ENCODE measurements at regions not wholly inside any gene's neighbourhood (a gene's known extent, or its start where the extent isn't known, plus 50 kb on each side); places are given as distances from the start of the nearest gene placed in this dataset.

GRCh38 chr14:59127437-59127732 is 61.1 kb upstream of the DAAM1 start:
- Histone ChIP-seq H4K20me1 (ENCODE audit: insufficient read depth) (no peaks in the 10 kb centered on the region), H3K4me3 (ENCODE audit: low read depth in 2 of 2, low read length in 1 of 2) (no peak overlapping the region; a peak in 1 of 4 replicates), H3K9me2 (no peaks in the 10 kb centered on the region), H3F3A (replicated peaks; ENCODE audit: insufficient read depth) (no peaks in the 10 kb centered on the region), H3K9ac (no peak overlapping the region), H3K27me3 (ENCODE audit: insufficient read depth) (no peaks in the 10 kb centered on the region), H3K36me3 (replicated peaks in 1 of 2; ENCODE audit: control insufficient read depth in 1 of 2, insufficient read depth in 2 of 2, low read length in 1 of 2) (no peaks in the 10 kb centered on the region), H3K4me1 (ENCODE audit: control insufficient read depth in 1 of 2, insufficient read depth in 2 of 2, low read depth in 1 of 2, low read length in 1 of 2) (peaks cover 0 to 2% of the 10 kb centered on the region in 2 experiments; a peak in 1 of 4 replicates), H3K9me3 (no peaks in the 10 kb centered on the region), H3K79me2 (ENCODE audit: insufficient read depth) (no peaks in the 10 kb centered on the region), H3K4me2 (no peak overlapping the region), H2AFZ (ENCODE audit: low read depth) (no peak overlapping the region; the same call in 1 of the 2 replicates), H3K27ac (ENCODE audit: low read depth in 2 of 2, low read length in 1 of 2) (no peak overlapping the region)
- CTCF ChIA-PET: interaction anchor here (0.6 to 7.8 kb wide), 17 partner anchors 14 to 626 kb away, joined by 3 to 94 read pairs (median 4); no protein-coding TSS in a partner anchor
- 63% methylated on average over 1 of the region's 1 CpG for WGBS (ENCODE audit: low lambda C conversion rate)
- POLR2A ChIA-PET: no interaction called here
- TF ChIP-seq RAD21 (IDR thresholded peaks at IDR 0.05; ENCODE audit: low read length) (no peak), JUND (IDR thresholded peaks at IDR 0.05) (no peak), CTCF (IDR thresholded peaks at IDR 0.05) (no peak), RFX5 (IDR thresholded peaks at IDR 0.05; ENCODE audit: low read length) (no peak)
- DNase-seq: no peak

- 90% methylated on average over 7 of the region's 7 CpGs for WGBS (ENCODE audit: low lambda C conversion rate)
- no peaks in the 10 kb centered on the region for H4K20me1 ChIP-seq (ENCODE audit: insufficient read depth)
- peaks cover 0 to 2% of the 10 kb centered on the region in 2 experiments; a peak in 1 of 4 replicates for H3K4me1 ChIP-seq (ENCODE audit: control insufficient read depth in 1 of 2, insufficient read depth in 2 of 2, low read depth in 1 of 2, low read length in 1 of 2)
- H3F3A ChIP-seq (replicated peaks; ENCODE audit: insufficient read depth): no peaks in the 10 kb centered on the region
- no peak for DNase-seq
- H3K9me3 ChIP-seq: no peaks in the 10 kb centered on the region
- TF ChIP-seq TAF1 (IDR thresholded peaks at IDR 0.05; ENCODE audit: borderline replicate concordance, low read depth, low read length): no peak
- H3K9me2 ChIP-seq: no peaks in the 10 kb centered on the region
- H2AFZ ChIP-seq (ENCODE audit: low read depth): no peak overlapping the region
- H3K4me2 ChIP-seq: no peak overlapping the region
- H3K27ac ChIP-seq (ENCODE audit: low read depth in 2 of 2, low read length in 1 of 2): no peak overlapping the region
- CTCF ChIA-PET: interaction anchor here (1.1 to 4.2 kb wide), 7 partner anchors 12 to 446 kb away, joined by 3 to 39 read pairs (median 4); partner anchors contain the start of gene CCDC175
- no peaks in the 10 kb centered on the region for H3K27me3 ChIP-seq (ENCODE audit: insufficient read depth)
- H3K79me2 ChIP-seq (ENCODE audit: insufficient read depth): no peaks in the 10 kb centered on the region
- no peak overlapping the region for H3K4me3 ChIP-seq (ENCODE audit: low read depth in 2 of 2, low read length in 1 of 2)
- no peaks in the 10 kb centered on the region for H3K36me3 ChIP-seq (replicated peaks in 1 of 2; ENCODE audit: control insufficient read depth in 1 of 2, insufficient read depth in 2 of 2, low read length in 1 of 2)
- no peak overlapping the region for H3K9ac ChIP-seq
- POLR2A ChIA-PET: no interaction called here
Observed at GRCh38 chr14:59130462-59130861, 58.0 kb upstream of the DAAM1 start.

- WGBS (ENCODE audit: low lambda C conversion rate): 88% methylated on average over 5 of the region's 5 CpGs
- Histone ChIP-seq H3K9me2 (no peaks in the 10 kb centered on the region), H3K27me3 (ENCODE audit: insufficient read depth) (no peaks in the 10 kb centered on the region), H3K4me2 (no peak overlapping the region), H3F3A (replicated peaks; ENCODE audit: insufficient read depth) (no peaks in the 10 kb centered on the region), H3K79me2 (ENCODE audit: insufficient read depth) (no peaks in the 10 kb centered on the region), H3K9ac (no peak overlapping the region), H4K20me1 (ENCODE audit: insufficient read depth) (no peaks in the 10 kb centered on the region), H3K9me3 (no peaks in the 10 kb centered on the region), H3K27ac (ENCODE audit: low read depth in 2 of 2, low read length in 1 of 2) (no peak overlapping the region), H3K4me3 (ENCODE audit: low read depth in 2 of 2, low read length in 1 of 2) (no peak overlapping the region), H3K4me1 (ENCODE audit: control insufficient read depth in 1 of 2, insufficient read depth in 2 of 2, low read depth in 1 of 2, low read length in 1 of 2) (peaks cover 0 to 2% of the 10 kb centered on the region in 2 experiments; a peak in 1 of 4 replicates), H3K36me3 (replicated peaks in 1 of 2; ENCODE audit: control insufficient read depth in 1 of 2, insufficient read depth in 2 of 2, low read length in 1 of 2) (no peaks in the 10 kb centered on the region), H2AFZ (ENCODE audit: low read depth) (no peak overlapping the region)
- DNase-seq: no peak
- CTCF ChIA-PET: interaction anchor here (0.9 to 4.2 kb wide), 6 partner anchors 28 to 312 kb away, joined by 3 to 39 read pairs (median 3); partner anchors contain the start of gene DAAM1
- POLR2A ChIA-PET: no interaction called here
- TF ChIP-seq FOSL2 (IDR thresholded peaks at IDR 0.05; ENCODE audit: borderline replicate concordance, low read depth): no peak
- no peak for TF ChIP-seq EP300 (IDR thresholded peaks at IDR 0.05; ENCODE audit: borderline replicate concordance in 1 of 2, low read depth in 1 of 2, low read length in 1 of 2)
- no peak for TF ChIP-seq RCOR1 (IDR thresholded peaks at IDR 0.05; ENCODE audit: low read length)
- no peak for TF ChIP-seq TAF1 (IDR thresholded peaks at IDR 0.05; ENCODE audit: borderline replicate concordance, low read depth, low read length)
- no peak for TF ChIP-seq CHD2 (IDR thresholded peaks at IDR 0.05; ENCODE audit: low read length, partially characterized antibody)
- TF ChIP-seq YY1 (IDR thresholded peaks at IDR 0.05; ENCODE audit: low read depth): no peak
- no peak for TF ChIP-seq JUND (IDR thresholded peaks at IDR 0.05)
- no peak for TF ChIP-seq MXI1 (IDR thresholded peaks at IDR 0.05; ENCODE audit: low read depth, low read length)
- TF ChIP-seq GATA2 (CRISPR knock-in tag; IDR thresholded peaks at IDR 0.05): no peak
- no peak for TF ChIP-seq MEF2A (IDR thresholded peaks at IDR 0.05; ENCODE audit: borderline replicate concordance, low read depth)
- no peak for TF ChIP-seq POLR2AphosphoS5 (IDR thresholded peaks at IDR 0.05; ENCODE audit: low read depth, low read length)
- no peak for TF ChIP-seq ZBTB33 (IDR thresholded peaks at IDR 0.05; ENCODE audit: borderline replicate concordance, low read depth)
- no peak for TF ChIP-seq EZH2phosphoT487 (IDR thresholded peaks at IDR 0.05; ENCODE audit: borderline replicate concordance, low read depth)
Observed at GRCh38 chr14:59131938-59132795, 56.3 kb upstream of the DAAM1 start.
